HG03521 (cell line): ENCODE measurements at regions not wholly inside any gene's neighbourhood (a gene's known extent, or its start where the extent isn't known, plus 50 kb on each side); places are given as distances from the start of the nearest gene placed in this dataset.

Experiments used
- ATAC-seq: cut with Tn5 transposase; IDR thresholded peaks from one replicate; pipeline ENCODE4 v1.9.1; 2021; ENCODE audit warnings: mild to moderate bottlenecking, moderate library complexity; ENCODE audit not compliant: unreplicated experiment

DNA sequence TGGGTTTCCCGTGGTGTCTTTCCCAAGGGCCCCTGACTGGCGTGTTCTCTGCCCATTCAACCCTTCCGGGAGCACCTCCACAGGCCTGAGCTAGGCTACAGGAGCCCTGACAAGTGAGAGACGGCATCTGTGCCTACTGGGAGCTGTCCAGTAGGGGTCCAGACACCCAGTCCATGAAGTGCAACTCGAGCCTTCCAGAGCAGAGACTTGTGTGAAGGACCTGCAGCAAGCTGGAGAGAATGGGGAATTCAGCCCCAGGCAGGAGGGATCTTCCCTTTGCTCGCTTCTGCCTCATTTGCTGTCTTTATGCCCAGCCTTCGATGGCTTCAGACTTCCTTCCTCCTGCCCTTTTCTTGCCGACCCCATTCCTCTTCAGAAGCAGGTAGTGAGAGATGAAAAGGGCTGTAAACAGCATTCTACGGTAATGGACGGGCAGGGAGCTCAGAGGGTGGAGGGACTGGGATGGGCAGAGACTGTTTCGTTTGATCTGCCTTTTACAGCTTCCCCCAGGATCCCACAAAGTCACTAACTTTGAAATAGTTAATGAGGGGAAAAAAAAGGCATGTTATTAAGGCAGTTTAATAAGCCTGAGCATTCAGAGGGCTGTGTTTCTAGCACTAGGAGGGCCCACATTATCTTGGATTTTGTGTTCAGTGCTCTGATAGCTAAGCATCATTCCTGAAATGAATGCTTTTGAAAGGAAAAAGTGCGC lies 327.6 kb downstream of the FGF9 start:
- no peak for ATAC-seq

GRCh38 chr13:21999666-22000065 lies 328.8 kb downstream of the FGF9 start:
- ATAC-seq: no peak

DNA sequence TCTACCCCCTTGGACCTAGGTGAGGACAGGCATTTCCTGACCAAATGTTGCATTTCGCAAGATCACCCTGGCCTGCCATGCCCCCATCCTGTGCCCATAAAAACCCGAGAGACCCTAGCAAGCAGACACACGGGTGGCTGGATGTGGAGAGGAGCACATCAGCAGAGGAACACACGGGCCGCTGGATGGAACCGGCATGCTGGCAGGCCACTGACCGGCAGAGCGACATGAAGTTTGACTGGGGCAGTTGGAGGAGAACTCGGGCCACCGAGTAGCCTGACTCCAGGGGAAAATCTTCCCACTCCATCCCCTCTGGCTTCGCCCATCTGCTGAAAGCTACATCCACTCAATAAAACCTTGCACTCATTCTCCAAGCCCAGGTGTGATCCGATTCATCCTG lies 329.3 kb downstream of the FGF9 start:
- no peak for ATAC-seq

- ATAC-seq: no peak
Observed at GRCh38 chr13:22001336-22001735, 330.5 kb downstream of the FGF9 start.

DNA sequence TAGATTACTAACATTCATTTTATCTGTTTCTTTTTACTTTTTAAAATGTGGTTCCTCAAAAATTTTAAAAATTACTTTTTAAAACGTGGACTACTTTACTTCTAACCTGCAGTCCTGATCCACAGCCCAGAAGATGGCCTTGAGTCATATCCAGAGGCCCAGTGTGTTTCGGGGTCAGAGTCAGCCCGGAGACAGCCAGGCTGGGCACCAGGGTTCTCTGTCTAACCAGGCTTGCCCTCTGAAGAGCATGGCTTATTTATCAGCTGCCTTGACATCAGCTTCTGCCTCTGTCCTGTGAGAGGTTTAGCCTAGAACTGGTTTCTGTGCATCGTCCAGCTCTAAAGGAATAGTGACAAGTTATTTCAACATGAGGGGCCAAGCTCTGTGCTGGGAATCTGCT lies 332.0 kb downstream of the FGF9 start:
- ATAC-seq: no peak

DNA sequence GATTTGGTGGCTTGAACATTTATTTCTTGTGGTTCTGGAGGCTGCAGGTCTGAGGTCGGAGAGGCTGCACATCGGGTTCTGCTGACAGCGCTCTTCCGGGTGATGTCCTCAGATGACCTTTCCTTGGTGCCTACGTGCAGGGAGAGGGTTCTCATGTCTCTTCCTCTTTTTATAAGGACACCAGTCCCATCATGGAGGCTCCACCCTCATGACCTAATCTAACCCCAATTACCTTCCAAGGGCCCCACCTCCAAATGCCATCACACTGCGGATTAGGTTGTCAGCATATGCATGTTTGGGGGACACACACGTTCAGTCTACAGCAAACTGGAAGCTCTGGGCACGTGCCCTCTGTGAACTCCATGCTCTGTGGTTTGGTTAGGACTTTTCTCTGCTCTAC lies 338.6 kb downstream of the FGF9 start:
- no peak for ATAC-seq

- ATAC-seq: no peak
Observed at GRCh38 chr13:22009937-22010336, 339.1 kb downstream of the FGF9 start.

GRCh38 chr13:22012686-22013085 lies 341.8 kb downstream of the FGF9 start:
- no peak for ATAC-seq

DNA sequence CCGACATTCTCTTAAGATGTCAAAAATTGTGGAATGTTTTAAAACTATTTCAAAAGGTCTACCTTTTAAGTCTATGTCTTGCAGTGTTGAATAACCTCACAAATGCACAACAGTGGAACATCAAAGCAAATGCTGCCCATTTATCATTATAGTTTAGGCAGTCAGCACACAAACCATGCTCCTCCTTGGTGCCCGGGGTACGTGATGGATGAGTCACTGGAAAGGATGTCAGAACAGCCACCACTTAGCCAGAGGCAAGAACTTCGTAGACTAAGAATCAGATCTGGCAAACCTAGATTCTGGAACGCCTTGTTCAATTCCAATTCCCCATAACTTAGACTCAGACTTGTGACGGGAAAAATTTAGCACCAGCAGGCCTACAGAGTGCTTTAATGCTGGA lies 343.6 kb downstream of the FGF9 start:
- no peak for ATAC-seq

- peak; percentile 84 for ATAC-seq
Observed at GRCh38 chr13:22017226-22017625, 346.4 kb downstream of the FGF9 start.

DNA sequence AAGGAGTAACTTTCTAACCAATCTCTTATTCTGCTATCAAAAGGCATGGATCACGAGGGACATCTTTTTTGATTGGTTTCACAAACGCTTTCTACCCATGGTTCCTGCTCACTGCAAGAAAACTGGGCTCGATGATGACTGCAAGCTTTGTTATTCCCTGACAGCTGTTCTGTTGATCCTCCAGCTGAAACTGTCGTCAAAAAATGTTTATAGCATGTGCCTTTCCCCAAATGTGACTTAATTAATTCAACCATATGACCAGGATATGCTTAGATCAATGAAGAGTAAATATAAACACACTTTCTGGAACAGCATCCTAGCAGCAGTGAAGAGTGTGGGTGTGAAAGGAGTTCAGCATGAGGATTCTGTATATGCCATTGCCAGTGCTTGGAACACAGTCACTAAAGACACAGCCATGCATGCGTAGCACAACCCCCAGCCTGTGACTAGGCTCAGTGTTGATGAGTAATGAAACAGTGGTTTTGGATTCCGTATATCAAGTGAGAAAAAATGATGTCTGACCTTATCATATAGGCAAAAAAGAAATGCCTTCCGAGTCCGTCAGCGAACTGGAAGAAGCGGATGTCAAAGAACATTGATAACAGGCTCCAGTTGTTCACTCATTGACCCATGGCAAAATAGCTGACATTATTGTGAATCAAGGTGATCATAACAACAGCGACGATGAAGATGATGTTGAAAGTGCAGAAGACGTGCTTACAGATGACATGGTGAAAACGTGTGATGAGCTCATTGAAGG lies 347.4 kb downstream of the FGF9 start:
- no peak for ATAC-seq

GRCh38 chr13:22018836-22019210 lies 347.9 kb downstream of the FGF9 start:
- no peak for ATAC-seq

DNA sequence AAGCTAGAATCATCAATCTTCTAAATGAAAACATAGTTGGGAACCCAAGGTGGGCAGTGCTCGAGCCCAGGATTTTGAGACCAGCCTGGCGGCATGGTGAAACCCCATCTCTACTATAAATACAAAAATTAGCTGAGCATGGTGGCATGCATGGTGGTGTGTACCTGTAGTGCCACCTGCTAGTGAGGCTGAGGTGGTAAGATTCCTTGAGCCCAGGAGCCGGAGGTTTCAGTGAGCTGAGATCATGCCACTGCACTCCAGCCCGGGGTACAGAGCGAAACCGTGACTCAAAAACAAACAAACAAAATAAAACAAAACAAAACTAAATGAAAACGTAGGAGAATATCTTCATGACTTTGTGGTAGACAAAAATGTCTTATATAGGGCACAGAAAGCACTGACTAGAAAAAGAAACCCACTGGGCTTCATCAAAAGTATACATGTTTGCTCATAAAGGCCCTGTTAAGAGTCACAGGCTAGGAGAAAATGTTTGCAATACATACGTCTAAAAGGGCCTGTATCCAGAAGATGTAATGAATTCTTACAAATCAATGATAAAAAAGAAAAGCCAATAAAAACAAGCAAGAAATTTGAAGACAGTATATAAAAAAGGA lies 353.6 kb downstream of the FGF9 start:
- ATAC-seq: no peak

DNA sequence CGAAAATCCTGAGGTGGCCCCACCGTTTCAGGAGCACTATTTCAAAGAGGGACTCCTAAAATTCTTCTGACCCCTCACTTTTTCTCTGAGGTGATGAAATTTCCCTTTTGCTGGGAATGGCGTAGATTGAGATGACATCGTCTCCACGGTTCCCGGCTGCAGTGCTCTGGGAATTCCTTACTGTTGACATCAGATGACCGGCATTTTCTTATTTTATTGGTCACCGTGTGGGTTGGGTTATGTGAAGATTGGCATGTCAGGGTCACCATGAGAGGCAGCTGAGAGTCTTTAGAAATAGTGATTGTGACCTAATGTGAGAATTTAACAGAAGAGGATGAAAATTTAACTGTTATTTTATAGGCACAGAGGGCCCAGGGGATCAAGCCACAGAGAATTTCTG lies 356.7 kb downstream of the FGF9 start:
- no peak for ATAC-seq

DNA sequence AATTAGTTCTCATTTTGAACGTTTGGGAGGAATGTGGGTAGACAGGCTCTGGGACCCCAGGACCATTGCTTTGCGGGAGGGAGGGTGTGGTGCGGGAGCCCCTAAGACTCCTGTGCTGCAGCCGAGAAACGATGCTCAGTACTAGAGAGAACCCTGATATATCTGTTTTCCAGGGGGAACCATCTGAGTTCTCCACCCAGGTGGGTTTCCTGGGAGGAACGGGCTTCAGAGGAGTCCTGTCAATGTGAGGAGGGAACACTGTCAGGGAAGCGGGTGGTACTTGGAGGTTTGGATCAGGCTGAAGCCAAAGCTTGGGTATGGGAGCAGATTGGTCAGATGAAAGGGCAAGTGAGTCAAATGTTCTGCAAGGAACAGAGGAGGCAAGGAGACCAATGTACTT lies 358.0 kb downstream of the FGF9 start:
- ATAC-seq: no peak

DNA sequence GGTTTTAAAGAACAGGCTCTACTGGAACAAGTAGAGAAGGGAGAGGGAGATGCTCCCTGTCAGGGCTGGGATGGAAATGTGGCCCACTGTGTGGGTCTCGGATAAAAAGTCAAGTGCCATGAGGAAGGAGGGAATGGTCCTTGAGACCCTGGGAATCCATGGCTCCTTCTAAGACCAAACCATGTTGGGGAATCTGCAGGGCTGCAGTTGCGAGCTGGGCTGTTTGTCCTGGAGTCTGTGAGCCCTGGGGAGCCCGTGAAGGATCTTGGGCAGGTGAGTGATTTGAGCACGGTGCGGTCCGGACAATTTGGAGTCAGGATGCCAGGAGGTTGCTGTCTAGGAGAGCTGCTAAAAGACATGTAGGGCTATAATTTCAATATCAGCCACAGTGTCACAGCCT lies 359.4 kb downstream of the FGF9 start:
- ATAC-seq: no peak

GRCh38 chr13:22031702-22032286 lies 360.9 kb downstream of the FGF9 start:
- no peak for ATAC-seq

GRCh38 chr13:22032905-22033304 lies 362.0 kb downstream of the FGF9 start:
- ATAC-seq: no peak

DNA sequence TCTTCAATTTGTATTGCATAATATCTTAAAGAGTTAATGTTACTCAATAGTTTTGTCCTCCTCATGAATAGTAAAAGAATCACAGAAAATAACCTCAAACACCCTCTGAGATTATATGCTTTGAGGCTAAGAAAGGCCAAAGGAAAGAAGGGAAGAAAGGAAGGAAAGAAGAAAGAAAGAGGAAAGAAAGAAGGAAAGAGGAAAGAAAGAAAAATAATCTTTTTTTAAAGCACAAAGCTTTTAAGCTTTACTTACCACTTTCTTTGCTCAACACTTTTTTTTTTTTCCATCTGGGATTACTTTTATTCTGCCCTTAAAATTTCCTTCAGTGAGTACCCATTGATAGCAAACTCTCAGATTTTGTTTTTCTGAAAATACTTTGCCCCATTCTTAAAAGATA lies 369.1 kb downstream of the FGF9 start:
- no peak for ATAC-seq

- ATAC-seq: no peak
Observed at GRCh38 chr13:22040810-22041364, 370.0 kb downstream of the FGF9 start.

DNA sequence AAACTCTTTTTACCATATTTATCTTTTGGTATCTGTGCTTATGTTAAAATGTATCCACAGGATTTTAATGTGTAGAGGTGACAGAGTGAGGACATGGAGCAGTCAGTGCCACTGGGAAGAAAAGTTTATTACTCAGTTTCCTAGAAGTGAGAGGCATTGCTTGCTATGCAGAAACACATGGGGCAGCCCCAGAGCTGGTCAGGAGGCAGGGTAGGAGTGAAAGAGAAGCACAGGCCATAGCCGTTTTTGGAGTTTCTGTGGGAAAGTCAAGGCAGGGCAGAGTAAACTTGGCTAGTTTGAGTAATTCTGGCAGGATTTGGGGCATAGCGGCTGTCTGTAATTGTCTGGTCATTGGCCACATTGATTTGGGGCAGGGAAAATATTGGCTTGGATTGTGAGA lies 370.9 kb downstream of the FGF9 start:
- no peak for ATAC-seq
